OCI-LY3 (cell line): ENCODE measurements at regions not wholly inside any gene's neighbourhood (a gene's known extent, or its start where the extent isn't known, plus 50 kb on each side); places are given as distances from the start of the nearest gene placed in this dataset.

Experiments
- CTCF ChIP-seq: fragments of 200-600, 300-600 bp; sonication (generic); IDR thresholded peaks from 2 replicates; pipeline ENCODE4 v1.5.1; 2014; ENCODE audit warnings: antibody characterized with exemption, low read length, low read depth
- EZH2phosphoT487 ChIP-seq: fragments of 200-600 bp; shearing (Covaris generic); IDR thresholded peaks from 2 replicates; pipeline ENCODE4 v1.6.1; 2018; ENCODE audit warnings: antibody characterized with exemption, mixed run types, low read depth

DNA sequence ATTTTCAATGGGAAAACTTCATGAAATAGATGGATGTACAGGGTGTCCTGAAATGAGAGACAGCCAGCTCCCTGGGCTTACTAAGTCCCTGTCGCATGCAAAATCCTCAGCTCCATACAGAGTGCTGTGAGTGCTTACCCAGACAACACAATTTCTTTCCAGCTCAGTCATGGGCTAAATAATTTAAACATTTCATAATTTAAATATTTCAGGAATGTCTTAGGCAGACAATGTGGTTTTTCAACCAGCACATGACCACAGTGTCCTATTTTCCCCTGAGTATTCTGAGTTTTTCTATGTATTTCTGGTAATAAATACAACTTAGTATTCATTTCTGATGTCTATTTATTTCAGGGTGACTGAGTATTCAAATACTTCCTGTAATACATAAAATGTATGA is 188.5 kb upstream of the SNX2 start:
- TF ChIP-seq CTCF (no peak), EZH2phosphoT487 (no peak)
